Sigmoid colon (tissue), 6 donors: ENCODE measurements at regions not wholly inside any gene's neighbourhood (a gene's known extent, or its start where the extent isn't known, plus 50 kb on each side); places are given as distances from the start of the nearest gene placed in this dataset.

Source experiments
- DNase-seq: peaks from one replicate; pipeline ENCODE4 v3.0.0-alpha.2; 2019
- H3K27ac ChIP-seq, 4 donors: fragments of 200-600 bp; sonication (generic); one replicate each; pipeline ENCODE4 v1.5.1; 2016 to 2019; ENCODE audit warnings: mild to moderate bottlenecking in 1 of 4
- H3K27me3 ChIP-seq, 3 donors: fragments of 200-600 bp; sonication (generic); one replicate each; pipeline ENCODE4 v1.5.1; 2019; ENCODE audit warnings: mild to moderate bottlenecking in 1 of 3
- H3K36me3 ChIP-seq, 4 donors: fragments of 200-600 bp; sonication (generic); one replicate each; pipeline ENCODE4 v1.5.1; 2016 to 2019
- H3K4me1 ChIP-seq, 4 donors: fragments of 200-600 bp; sonication (generic); one replicate each; pipeline ENCODE4 v1.5.1; 2017 to 2019
- H3K4me3 ChIP-seq, 4 donors: fragments of 200-600 bp; sonication (generic); one replicate each; pipeline ENCODE4 v1.5.1; 2017 to 2019; ENCODE audit warnings: mild to moderate bottlenecking in 2 of 4, moderate library complexity in 1 of 4
- H3K9me3 ChIP-seq, 4 donors: fragments of 200-600 bp in 3 of 4; sonication (generic) in 3 of 4; one replicate each; pipeline versions ENCODE4 v1.5.1 to v1.6.1; 2013 to 2019
- EP300 ChIP-seq, 4 donors: sonication (generic); formaldehyde crosslinking; IDR thresholded peaks; one replicate each; pipeline ENCODE4 v1.6.1; 2017; ENCODE audit warnings: antibody characterized with exemption in 4 of 4
- POLR2A ChIP-seq, 2 donors: fragments of 450-650 bp; IDR thresholded peaks; one replicate each; pipeline ENCODE4 v1.6.1; 2016; ENCODE audit warnings: antibody characterized with exemption in 2 of 2, mild to moderate bottlenecking in 2 of 2, moderate library complexity in 2 of 2
- POLR2AphosphoS5 ChIP-seq, 4 donors: sonication (generic); formaldehyde crosslinking; IDR thresholded peaks; one replicate each; pipeline ENCODE4 v1.6.1; 2017; ENCODE audit warnings: antibody characterized with exemption in 4 of 4
- WGBS, 2 donors: extraction: QIAGEN DNeasy Blood & Tissue Kit; methylation state at CpG; one replicate each; pipeline ENCODE4 v1.1.7; 2013; 5-methylcytosine and 5-hydroxymethylcytosine counted together
- intact Hi-C: fragments of 100-400 bp; cut with DNase I; formaldehyde crosslinking; loops from one replicate; pipeline ENCODE4 v1.15.1; 2023
- TF ChIP-seq, protein P1 (sequence below), 4 experiments: fragments of 450-650 bp in 3 of 4; fragments of 200-600 bp in 1 of 4; IDR thresholded peaks; one replicate each; pipeline ENCODE4 v1.5.1; 2016 to 2019; ENCODE audit warnings: antibody characterized with exemption in 4 of 4, mild to moderate bottlenecking in 3 of 4, moderate library complexity in 2 of 4
- donor health status: healthy with polysubstance abuse.
- donor health status: healthy.

DNA sequence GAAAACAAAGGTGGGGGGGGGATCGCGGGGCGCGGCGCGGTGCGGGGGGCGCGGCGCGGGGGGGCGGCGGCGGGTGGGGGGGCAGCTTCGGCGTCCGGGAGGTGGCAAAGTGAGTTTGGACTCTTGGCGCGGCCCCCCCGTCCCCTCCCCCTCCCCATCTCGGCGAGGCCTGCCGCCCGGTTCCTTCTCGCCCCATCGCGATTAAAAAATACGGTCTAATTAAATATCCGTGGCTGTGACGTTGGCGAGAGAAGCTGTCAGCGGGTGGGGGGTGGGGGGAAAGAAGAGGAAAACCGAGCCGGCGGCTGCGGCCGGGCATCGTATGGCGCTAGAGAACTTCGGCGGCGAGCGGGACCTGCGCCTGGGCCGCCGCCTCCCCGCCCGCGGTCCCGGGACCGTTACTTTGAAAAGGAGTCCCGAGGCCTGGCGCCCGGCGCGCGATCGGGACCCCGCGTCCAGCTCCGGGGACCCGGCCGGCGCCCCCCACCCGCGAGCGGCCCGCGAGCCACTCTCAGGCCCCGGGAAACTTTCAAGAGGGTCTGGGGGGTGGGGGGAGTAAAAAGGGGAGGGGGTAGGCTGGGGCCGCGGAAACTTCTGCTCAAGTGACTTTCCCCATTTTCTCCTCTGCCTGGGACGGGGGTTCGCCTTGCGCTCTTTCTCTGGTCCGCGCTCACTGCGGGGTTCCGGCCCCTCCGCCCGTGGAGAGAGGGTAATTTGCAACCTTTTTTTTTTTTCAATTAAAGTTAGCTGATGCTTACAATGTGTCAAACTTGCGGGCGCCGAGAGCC is 146.3 kb upstream of the ZNF536 start:
- Histone ChIP-seq H3K27me3 (peaks cover 30 to 99% (median 68%) of the 10 kb centered on the region in 3 donors), H3K36me3 (no peaks in the 10 kb centered on the region), H3K4me3 (peak overlapping the region; percentile 19 to 65 (median 62)), H3K27ac (peak overlapping the region; percentile 36 to 70 (median 54)), H3K4me1 (peaks cover 0 to 40% (median 37%) of the 10 kb centered on the region in 4 donors), H3K9me3 (no peaks in the 10 kb centered on the region)
- 2% methylated on average over 84 of the region's 84 CpGs for WGBS, 2 donors
- intact Hi-C loops, result loop anchor here (5.0 kb wide), 1 partner anchor 421 kb away; no protein-coding TSS in a partner anchor
- peak; percentile 44 for DNase-seq
- no peak for TF ChIP-seq POLR2AphosphoS5 (IDR thresholded peaks at IDR 0.05)
- TF ChIP-seq, protein P1, sequence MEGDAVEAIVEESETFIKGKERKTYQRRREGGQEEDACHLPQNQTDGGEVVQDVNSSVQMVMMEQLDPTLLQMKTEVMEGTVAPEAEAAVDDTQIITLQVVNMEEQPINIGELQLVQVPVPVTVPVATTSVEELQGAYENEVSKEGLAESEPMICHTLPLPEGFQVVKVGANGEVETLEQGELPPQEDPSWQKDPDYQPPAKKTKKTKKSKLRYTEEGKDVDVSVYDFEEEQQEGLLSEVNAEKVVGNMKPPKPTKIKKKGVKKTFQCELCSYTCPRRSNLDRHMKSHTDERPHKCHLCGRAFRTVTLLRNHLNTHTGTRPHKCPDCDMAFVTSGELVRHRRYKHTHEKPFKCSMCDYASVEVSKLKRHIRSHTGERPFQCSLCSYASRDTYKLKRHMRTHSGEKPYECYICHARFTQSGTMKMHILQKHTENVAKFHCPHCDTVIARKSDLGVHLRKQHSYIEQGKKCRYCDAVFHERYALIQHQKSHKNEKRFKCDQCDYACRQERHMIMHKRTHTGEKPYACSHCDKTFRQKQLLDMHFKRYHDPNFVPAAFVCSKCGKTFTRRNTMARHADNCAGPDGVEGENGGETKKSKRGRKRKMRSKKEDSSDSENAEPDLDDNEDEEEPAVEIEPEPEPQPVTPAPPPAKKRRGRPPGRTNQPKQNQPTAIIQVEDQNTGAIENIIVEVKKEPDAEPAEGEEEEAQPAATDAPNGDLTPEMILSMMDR (IDR thresholded peaks at IDR 0.05), result no peak
- no peak for TF ChIP-seq POLR2A (IDR thresholded peaks at IDR 0.05)
- TF ChIP-seq EP300 (IDR thresholded peaks at IDR 0.05), result no peak

DNA sequence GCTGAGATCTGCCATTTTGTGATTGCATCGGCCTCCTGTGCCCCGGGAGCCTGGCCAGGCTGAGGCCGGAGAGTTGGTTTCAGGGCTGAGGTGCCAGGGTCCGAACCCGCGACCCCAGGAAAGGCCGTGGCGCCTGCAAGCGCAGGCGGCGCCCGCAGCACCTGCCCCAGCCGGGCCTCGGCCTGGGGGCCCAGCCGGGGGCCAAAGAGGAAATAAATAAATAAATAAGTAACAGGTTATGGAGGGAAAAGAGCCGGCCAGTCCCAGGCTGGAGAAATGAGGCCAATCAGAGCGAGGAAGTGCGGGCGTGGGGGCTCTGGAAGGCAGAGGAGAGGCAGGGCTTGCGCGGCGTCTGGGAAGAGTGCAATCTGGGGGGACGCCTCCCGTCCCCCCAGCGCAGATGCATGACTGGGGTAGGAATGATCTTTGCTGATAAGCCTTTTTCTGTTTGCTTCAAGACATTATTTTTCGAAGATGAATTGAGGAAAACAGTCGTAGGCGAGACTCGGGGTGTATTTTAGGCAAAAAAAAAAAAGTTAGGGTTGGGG is 145.6 kb upstream of the ZNF536 start:
- H3K4me3 ChIP-seq, result peak overlapping the region; percentile 19 to 65 (median 62)
- no peak for DNase-seq
- H3K27me3 ChIP-seq, result peaks cover 30 to 98% (median 68%) of the 10 kb centered on the region in 3 donors
- H3K9me3 ChIP-seq, result no peaks in the 10 kb centered on the region
- TF ChIP-seq POLR2AphosphoS5 (IDR thresholded peaks at IDR 0.05) (peak in 1 of 4 donors; percentile 41), POLR2A (IDR thresholded peaks at IDR 0.05) (peak in 1 of 2 donors; percentile 9)
- TF ChIP-seq, protein P1 (IDR thresholded peaks at IDR 0.05), result no peak
- peak overlapping the region; percentile 52 to 70 (median 54) for H3K27ac ChIP-seq
- H3K36me3 ChIP-seq, result no peaks in the 10 kb centered on the region
- WGBS, 2 donors, result 3% methylated on average over 29 of the region's 29 CpGs
- intact Hi-C loops, result loop anchor here (5.0 kb wide), 1 partner anchor 421 kb away; no protein-coding TSS in a partner anchor
- H3K4me1 ChIP-seq, result peaks cover 0 to 40% (median 37%) of the 10 kb centered on the region in 4 donors

DNA sequence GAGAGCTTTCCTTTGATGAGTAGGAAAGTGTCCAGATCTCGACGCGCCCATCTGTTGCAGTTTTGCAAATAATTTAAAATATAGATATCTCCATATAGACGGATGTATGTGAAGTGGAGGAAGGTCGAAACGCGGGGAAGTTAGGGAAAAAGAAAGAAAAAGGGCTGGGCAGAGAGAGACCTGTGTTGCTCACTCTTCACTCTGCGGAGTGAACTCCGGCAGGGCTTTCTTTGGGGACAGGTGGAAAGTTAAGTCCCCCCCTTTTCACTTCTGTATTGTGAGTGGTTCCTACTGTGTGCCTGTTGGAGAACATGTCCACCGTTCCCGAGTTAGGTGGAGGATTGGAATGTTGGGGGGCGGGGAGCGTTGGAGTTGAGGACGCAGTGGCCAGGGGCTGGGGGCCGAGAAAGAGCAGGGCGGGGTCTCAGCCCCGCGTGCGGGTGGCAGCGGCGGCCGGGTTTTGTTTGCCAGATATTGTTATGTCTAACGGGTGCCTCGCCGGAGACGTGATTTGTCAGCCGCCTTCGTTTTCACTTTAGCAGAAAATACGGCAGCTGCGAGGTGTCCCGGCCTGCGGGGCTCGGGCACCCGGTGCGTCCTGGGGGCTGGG is 145.1 kb upstream of the ZNF536 start:
- H3K36me3 ChIP-seq, result no peaks in the 10 kb centered on the region
- peaks cover 30 to 97% (median 63%) of the 10 kb centered on the region in 3 donors for H3K27me3 ChIP-seq
- peak overlapping the region; percentile 28 to 65 (median 62) for H3K4me3 ChIP-seq
- TF ChIP-seq POLR2AphosphoS5 (IDR thresholded peaks at IDR 0.05), result no peak
- no peak for TF ChIP-seq POLR2A (IDR thresholded peaks at IDR 0.05)
- no peak for TF ChIP-seq EP300 (IDR thresholded peaks at IDR 0.05)
- TF ChIP-seq, protein P1 (IDR thresholded peaks at IDR 0.05), result no peak
- intact Hi-C loops, result loop anchor here (5.0 kb wide), 1 partner anchor 420 kb away; no protein-coding TSS in a partner anchor
- peak; percentile 55 for DNase-seq
- 1% methylated on average over 35 of the region's 35 CpGs for WGBS, 2 donors
- peaks cover 0 to 40% (median 37%) of the 10 kb centered on the region in 4 donors for H3K4me1 ChIP-seq
- H3K27ac ChIP-seq, result peak overlapping the region; percentile 52 to 70 (median 56)
- H3K9me3 ChIP-seq, result no peaks in the 10 kb centered on the region

DNA sequence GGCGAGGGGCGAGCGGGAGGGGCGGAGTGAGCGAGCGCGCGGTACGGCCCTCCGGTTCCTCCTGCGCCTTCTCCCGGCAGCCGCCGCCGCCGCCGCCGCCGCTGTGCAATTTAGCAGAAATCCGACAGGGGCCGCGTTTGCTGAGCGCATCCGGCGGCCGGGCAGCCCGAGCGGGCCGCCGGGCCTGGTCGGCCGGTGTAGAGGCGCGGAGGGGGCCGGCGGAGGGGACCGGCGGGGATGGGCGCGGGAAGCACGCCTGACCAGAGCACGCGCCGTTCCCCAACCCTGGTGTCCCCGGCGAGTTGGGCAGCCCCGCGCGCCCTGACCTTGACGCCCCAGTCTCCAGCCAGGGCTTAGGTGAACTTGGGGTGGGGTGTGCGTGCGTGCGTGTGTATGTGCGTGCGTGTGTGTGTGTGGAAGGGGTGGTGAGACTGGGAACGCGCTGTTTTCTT is 144.5 kb upstream of the ZNF536 start:
- peaks cover 0 to 40% (median 37%) of the 10 kb centered on the region in 4 donors for H3K4me1 ChIP-seq
- no peaks in the 10 kb centered on the region for H3K9me3 ChIP-seq
- TF ChIP-seq EP300 (IDR thresholded peaks at IDR 0.05) (no peak), POLR2AphosphoS5 (IDR thresholded peaks at IDR 0.05) (peak in 1 of 4 donors; percentile 11), POLR2A (IDR thresholded peaks at IDR 0.05) (no peak)
- TF ChIP-seq, protein P1 (IDR thresholded peaks at IDR 0.05), result peak in 2 of 4 experiments; percentile 12 to 63
- intact Hi-C loops, result loop anchor here (5.0 kb wide), 1 partner anchor 420 kb away; no protein-coding TSS in a partner anchor
- peak overlapping the region; percentile 52 to 70 (median 56) for H3K27ac ChIP-seq
- peaks cover 24 to 92% (median 58%) of the 10 kb centered on the region in 3 donors for H3K27me3 ChIP-seq
- 1% methylated on average over 57 of the region's 57 CpGs for WGBS, 2 donors
- H3K36me3 ChIP-seq, result no peaks in the 10 kb centered on the region
- peak; percentile 70 for DNase-seq
- peak overlapping the region; percentile 28 to 65 (median 62) for H3K4me3 ChIP-seq
